Activated T-helper 1 cell treated with Interleukin-2 at 50 U/mL for 16 hours (primary cell): ENCODE measurements at regions not wholly inside any gene's neighbourhood (a gene's known extent, or its start where the extent isn't known, plus 50 kb on each side); places are given as distances from the start of the nearest gene placed in this dataset.
"Not testable (repeated sequence)": the region's sequence is repeated elsewhere in the genome, so short reads cannot be mapped to it uniquely, and the experiment has no call there.

ENCODE experiments used
- DNase-seq: peaks from one replicate; pipeline ENCODE4 v3.0.0-alpha.2; 2020; ENCODE audit warnings: low read depth

- no peak for DNase-seq
Measured at GRCh38 chr10:123270221-123270620, 116.0 kb downstream of the BUB3 start.

- DNase-seq, result no peak
Measured at GRCh38 chr10:123270806-123271205, 116.6 kb downstream of the BUB3 start.

- DNase-seq, result no peak
Measured at GRCh38 chr10:123272171-123272570, 118.0 kb downstream of the BUB3 start.

- no peak for DNase-seq
Measured at GRCh38 chr10:123274306-123275135, 120.3 kb downstream of the BUB3 start.

- no peak for DNase-seq
Measured at GRCh38 chr10:123275136-123275564, 120.9 kb downstream of the BUB3 start.

GRCh38 chr10:123278445-123278844 lies 124.2 kb downstream of the BUB3 start:
- no peak for DNase-seq

- not testable (repeated sequence) for DNase-seq
Measured at GRCh38 chr10:123283371-123283770, 129.2 kb downstream of the BUB3 start.

GRCh38 chr10:123284022-123284421 lies 129.8 kb downstream of the BUB3 start:
- no peak for DNase-seq

GRCh38 chr10:123287594-123288247 lies 133.5 kb downstream of the BUB3 start:
- DNase-seq, result no peak

- DNase-seq, result no peak
Measured at GRCh38 chr10:123289432-123289831, 135.2 kb downstream of the BUB3 start.

GRCh38 chr10:123294109-123294508 lies 139.9 kb downstream of the BUB3 start:
- no peak for DNase-seq

- DNase-seq, result no peak
Measured at GRCh38 chr10:123294886-123295285, 140.7 kb downstream of the BUB3 start.

- no peak for DNase-seq
Measured at GRCh38 chr10:123295644-123296043, 141.4 kb downstream of the BUB3 start.

GRCh38 chr10:123297175-123297574 lies 143.0 kb downstream of the BUB3 start:
- DNase-seq, result no peak

GRCh38 chr10:123298583-123298982 lies 144.4 kb downstream of the BUB3 start:
- DNase-seq, result no peak

- no peak for DNase-seq
Measured at GRCh38 chr10:123299598-123299997, 145.4 kb downstream of the BUB3 start.

- DNase-seq, result no peak
Measured at GRCh38 chr10:123301077-123301857, 147.1 kb downstream of the BUB3 start.

GRCh38 chr10:123303581-123304337 lies 149.6 kb downstream of the BUB3 start:
- DNase-seq, result no peak

- no peak for DNase-seq
Measured at GRCh38 chr10:123305671-123306070, 151.5 kb downstream of the BUB3 start.

GRCh38 chr10:123306290-123306689 lies 152.1 kb downstream of the BUB3 start:
- no peak for DNase-seq

- DNase-seq, result no peak
Measured at GRCh38 chr10:123309731-123310130, 155.5 kb downstream of the BUB3 start.

- DNase-seq, result no peak
Measured at GRCh38 chr10:123316776-123317175, 162.6 kb downstream of the BUB3 start.
